SK-MEL-5 (cell line): ENCODE measurements at regions not wholly inside any gene's neighbourhood (a gene's known extent, or its start where the extent isn't known, plus 50 kb on each side); places are given as distances from the start of the nearest gene placed in this dataset.
"Not testable (repeated sequence)": the region's sequence is repeated elsewhere in the genome, so short reads cannot be mapped to it uniquely, and the experiment has no call there.

Experiments used
- DNase-seq: peaks from one replicate; pipeline ENCODE4 v3.0.0-alpha.2; 2016; ENCODE audit warnings: low read depth, low spot score
- in situ Hi-C: cut with HindIII; loops from 2 replicates; pipeline ENCODE4 v1.10.0; 2016; ENCODE audit warnings: low sequenced_read_pairs, high pct_unique_total_duplicates, low pct_unique_long_range_greater_than_20kb

- in situ Hi-C loops, result no loop called here
- DNase-seq, result no peak
Observed at GRCh38 chr1:60857851-60858250, 224.5 kb upstream of the NFIA start.

GRCh38 chr1:60850084-60850483 is 232.3 kb upstream of the NFIA start:
- in situ Hi-C loops, result no loop called here
- DNase-seq, result no peak

- in situ Hi-C loops, result no loop called here
- no peak for DNase-seq
Observed at GRCh38 chr1:60849401-60849800, 233.0 kb upstream of the NFIA start.

GRCh38 chr1:60848583-60849188 is 233.7 kb upstream of the NFIA start:
- peak; percentile 72 for DNase-seq
- in situ Hi-C loops, result no loop called here

- in situ Hi-C loops, result no loop called here
- DNase-seq, result no peak
Observed at GRCh38 chr1:60847855-60848582, 234.3 kb upstream of the NFIA start.

- DNase-seq, result no peak
- in situ Hi-C loops, result no loop called here
Observed at GRCh38 chr1:60847391-60847790, 235.0 kb upstream of the NFIA start.

GRCh38 chr1:60845659-60846058 is 236.7 kb upstream of the NFIA start:
- in situ Hi-C loops, DNase-seq: not testable (repeated sequence)

GRCh38 chr1:60842304-60842703 is 240.1 kb upstream of the NFIA start:
- in situ Hi-C loops, result no loop called here
- DNase-seq, result no peak

- DNase-seq, result no peak
- in situ Hi-C loops, result no loop called here
Observed at GRCh38 chr1:60841116-60842046, 241.0 kb upstream of the NFIA start.

- in situ Hi-C loops, result not testable (repeated sequence)
Observed at GRCh38 chr1:60840476-60840875, 241.9 kb upstream of the NFIA start.

GRCh38 chr1:60835649-60836048 is 246.7 kb upstream of the NFIA start:
- in situ Hi-C loops, result no loop called here
- no peak for DNase-seq

More at GRCh38 chr1:60840476-60840875, 241.9 kb upstream of the NFIA start:
- not testable (repeated sequence) for DNase-seq

- DNase-seq, result peak; percentile 97
- in situ Hi-C loops, result no loop called here
Observed at GRCh38 chr1:60833173-60833572, 249.2 kb upstream of the NFIA start.

- in situ Hi-C loops, result no loop called here
Observed at GRCh38 chr1:60832367-60832766, 250.0 kb upstream of the NFIA start.

GRCh38 chr1:60831780-60832179 is 250.6 kb upstream of the NFIA start:
- in situ Hi-C loops, result no loop called here
- no peak for DNase-seq

More at GRCh38 chr1:60832367-60832766, 250.0 kb upstream of the NFIA start:
- DNase-seq, result peak; percentile 22

GRCh38 chr1:60828944-60829343 is 253.4 kb upstream of the NFIA start:
- no peak for DNase-seq
- in situ Hi-C loops, result no loop called here

- DNase-seq, result no peak
- in situ Hi-C loops, result no loop called here
Observed at GRCh38 chr1:60826320-60827094, 255.9 kb upstream of the NFIA start.

- in situ Hi-C loops, result no loop called here
Observed at GRCh38 chr1:60825593-60825992, 256.8 kb upstream of the NFIA start.

GRCh38 chr1:60823151-60823550 is 259.2 kb upstream of the NFIA start:
- peak; percentile 59 for DNase-seq
- in situ Hi-C loops, result no loop called here

More at GRCh38 chr1:60825593-60825992, 256.8 kb upstream of the NFIA start:
- DNase-seq, result peak; percentile 52
